Breast epithelium (tissue), 4 donors: ENCODE measurements at regions not wholly inside any gene's neighbourhood (a gene's known extent, or its start where the extent isn't known, plus 50 kb on each side); places are given as distances from the start of the nearest gene placed in this dataset.

ENCODE experiments used
- DNase-seq, 2 donors: peaks; one replicate each; pipeline ENCODE4 v3.0.0-alpha.2; 2019; ENCODE audit warnings: low spot score in 2 of 2
- H3K27ac ChIP-seq, 2 donors: fragments of 200-600 bp; sonication (generic) in 1 of 2; one replicate each; pipeline ENCODE4 v1.5.1; 2016 to 2019; ENCODE audit warnings: mild to moderate bottlenecking in 1 of 2
- H3K27me3 ChIP-seq, 2 donors: fragments of 200-600 bp; sonication (generic) in 1 of 2; one replicate each; pipeline versions ENCODE4 v1.5.1 to v1.6.0; 2017 to 2019; ENCODE audit warnings: control low read depth in 1 of 2, mild to moderate bottlenecking in 1 of 2
- H3K36me3 ChIP-seq: fragments of 200-600 bp; one replicate; pipeline ENCODE4 v1.5.1; 2019
- H3K4me1 ChIP-seq, 2 donors: fragments of 200-600 bp; sonication (generic); one replicate each; pipeline ENCODE4 v1.5.1; 2016 to 2019; ENCODE audit warnings: control low read depth in 1 of 2
- H3K4me3 ChIP-seq, 3 donors: fragments of 200-600 bp; sonication (generic); 1 replicate in 2 of 3; 2 replicates in 1 of 3; pipeline ENCODE4 v1.5.1; 2016 to 2019; ENCODE audit warnings: mild to moderate bottlenecking in 3 of 3, moderate library complexity in 2 of 3
- H3K9me3 ChIP-seq, 2 donors: fragments of 200-600 bp; sonication (generic) in 1 of 2; one replicate each; pipeline ENCODE4 v1.5.1; 2016 to 2019; ENCODE audit warnings: control low read depth in 1 of 2
- CTCF ChIP-seq, 3 donors: fragments of 450-650 bp; IDR thresholded peaks; one replicate each; pipeline ENCODE4 v1.5.1; 2016 to 2017; ENCODE audit warnings: antibody characterized with exemption in 3 of 3, mild to moderate bottlenecking in 3 of 3, moderate library complexity in 3 of 3
- POLR2A ChIP-seq: fragments of 450-650 bp; IDR thresholded peaks from one replicate; pipeline ENCODE4 v1.6.1; 2016; ENCODE audit warnings: antibody characterized with exemption, mild to moderate bottlenecking, moderate library complexity
- POLR2AphosphoS5 ChIP-seq, 3 donors: sonication (generic); formaldehyde crosslinking; IDR thresholded peaks; one replicate each; pipeline ENCODE4 v1.6.1; 2017; ENCODE audit warnings: antibody characterized with exemption in 3 of 3
- intact Hi-C: fragments of 100-400 bp; cut with DNase I; formaldehyde crosslinking; loops from one replicate; pipeline ENCODE4 v1.15.1; 2023; ENCODE audit warnings: low total_unique reads

- Histone ChIP-seq H3K27ac (no peak overlapping the region), H3K36me3 (no peaks in the 10 kb centered on the region), H3K4me1 (no peaks in the 10 kb centered on the region), H3K27me3 (no peaks in the 10 kb centered on the region), H3K9me3 (no peaks in the 10 kb centered on the region), H3K4me3 (no peak overlapping the region)
- intact Hi-C loops = no loop called here
- no peak for TF ChIP-seq CTCF (IDR thresholded peaks at IDR 0.05)
- TF ChIP-seq POLR2A = no peak
- TF ChIP-seq POLR2AphosphoS5 (IDR thresholded peaks at IDR 0.05) = no peak
- no peak for DNase-seq
Observed at GRCh38 chr7:16178585-16178984, 242.8 kb downstream of the CRPPA start.

- intact Hi-C loops = no loop called here
Observed at GRCh38 chr7:16178092-16178491, 243.2 kb downstream of the CRPPA start.

GRCh38 chr7:16174253-16174652 is 247.1 kb downstream of the CRPPA start:
- TF ChIP-seq CTCF (IDR thresholded peaks at IDR 0.05) = no peak
- DNase-seq = no peak
- Histone ChIP-seq H3K27ac (no peak overlapping the region), H3K9me3 (peaks cover 0 to 5% of the 10 kb centered on the region in 2 donors), H3K4me3 (no peak overlapping the region), H3K27me3 (no peaks in the 10 kb centered on the region), H3K4me1 (no peaks in the 10 kb centered on the region), H3K36me3 (no peaks in the 10 kb centered on the region)
- intact Hi-C loops = no loop called here

More at GRCh38 chr7:16178092-16178491, 243.2 kb downstream of the CRPPA start:
- DNase-seq = no peak
- no peaks in the 10 kb centered on the region for H3K27me3 ChIP-seq
- no peaks in the 10 kb centered on the region for H3K4me1 ChIP-seq
- no peaks in the 10 kb centered on the region for H3K36me3 ChIP-seq
- TF ChIP-seq POLR2A = no peak
- TF ChIP-seq POLR2AphosphoS5 (IDR thresholded peaks at IDR 0.05) = no peak
- TF ChIP-seq CTCF (IDR thresholded peaks at IDR 0.05) = no peak
- H3K9me3 ChIP-seq = no peaks in the 10 kb centered on the region
- no peak overlapping the region for H3K27ac ChIP-seq
- no peak overlapping the region for H3K4me3 ChIP-seq

GRCh38 chr7:16172366-16172765 is 249.0 kb downstream of the CRPPA start:
- H3K27me3 ChIP-seq = no peaks in the 10 kb centered on the region
- intact Hi-C loops = no loop called here
- no peaks in the 10 kb centered on the region for H3K4me1 ChIP-seq
- no peaks in the 10 kb centered on the region for H3K36me3 ChIP-seq
- H3K4me3 ChIP-seq = no peak overlapping the region
- peaks cover 0 to 5% of the 10 kb centered on the region in 2 donors for H3K9me3 ChIP-seq
- H3K27ac ChIP-seq = no peak overlapping the region
- TF ChIP-seq POLR2A = no peak
- TF ChIP-seq CTCF (IDR thresholded peaks at IDR 0.05) = no peak
- TF ChIP-seq POLR2AphosphoS5 (IDR thresholded peaks at IDR 0.05) = no peak
- no peak for DNase-seq

- H3K27me3 ChIP-seq = no peaks in the 10 kb centered on the region
- DNase-seq = no peak
- H3K27ac ChIP-seq = no peak overlapping the region
- TF ChIP-seq POLR2AphosphoS5 (IDR thresholded peaks at IDR 0.05) (no peak), POLR2A (no peak), CTCF (IDR thresholded peaks at IDR 0.05) (no peak)
- no peaks in the 10 kb centered on the region for H3K4me1 ChIP-seq
- intact Hi-C loops = no loop called here
- H3K4me3 ChIP-seq = no peak overlapping the region
- no peaks in the 10 kb centered on the region for H3K36me3 ChIP-seq
- peaks cover 0 to 5% of the 10 kb centered on the region in 2 donors for H3K9me3 ChIP-seq
Observed at GRCh38 chr7:16171928-16172327, 249.4 kb downstream of the CRPPA start.
